HG02571 (cell line): ENCODE measurements at regions not wholly inside any gene's neighbourhood (a gene's known extent, or its start where the extent isn't known, plus 50 kb on each side); places are given as distances from the start of the nearest gene placed in this dataset.
"Not testable (repeated sequence)": the region's sequence is repeated elsewhere in the genome, so short reads cannot be mapped to it uniquely, and the experiment has no call there.

Experiments
- ATAC-seq: cut with Tn5 transposase; IDR thresholded peaks from one replicate; pipeline ENCODE4 v1.9.1; 2021; ENCODE audit warnings: mild to moderate bottlenecking, moderate library complexity; ENCODE audit not compliant: unreplicated experiment

DNA sequence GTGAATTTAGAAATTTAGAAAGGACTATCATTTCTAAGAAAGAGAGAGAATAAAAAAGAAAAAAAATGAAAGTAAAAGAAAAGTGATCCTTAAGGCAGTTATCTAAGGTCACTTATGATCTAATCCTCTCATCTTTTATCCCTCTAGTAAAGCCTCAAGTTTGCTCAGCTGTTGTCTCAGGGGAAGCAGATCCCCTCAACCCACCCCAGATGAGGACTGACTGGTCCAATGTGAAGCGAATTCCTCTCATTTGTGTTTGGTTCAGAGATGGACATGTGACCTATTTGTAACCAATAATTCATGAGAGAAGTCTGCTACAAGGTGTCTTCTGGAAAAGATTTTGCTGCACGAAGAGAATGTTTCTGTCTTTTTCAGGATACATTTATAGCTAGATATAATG lies 1591.3 kb downstream of the ADGRL3 start:
- ATAC-seq = no peak

DNA sequence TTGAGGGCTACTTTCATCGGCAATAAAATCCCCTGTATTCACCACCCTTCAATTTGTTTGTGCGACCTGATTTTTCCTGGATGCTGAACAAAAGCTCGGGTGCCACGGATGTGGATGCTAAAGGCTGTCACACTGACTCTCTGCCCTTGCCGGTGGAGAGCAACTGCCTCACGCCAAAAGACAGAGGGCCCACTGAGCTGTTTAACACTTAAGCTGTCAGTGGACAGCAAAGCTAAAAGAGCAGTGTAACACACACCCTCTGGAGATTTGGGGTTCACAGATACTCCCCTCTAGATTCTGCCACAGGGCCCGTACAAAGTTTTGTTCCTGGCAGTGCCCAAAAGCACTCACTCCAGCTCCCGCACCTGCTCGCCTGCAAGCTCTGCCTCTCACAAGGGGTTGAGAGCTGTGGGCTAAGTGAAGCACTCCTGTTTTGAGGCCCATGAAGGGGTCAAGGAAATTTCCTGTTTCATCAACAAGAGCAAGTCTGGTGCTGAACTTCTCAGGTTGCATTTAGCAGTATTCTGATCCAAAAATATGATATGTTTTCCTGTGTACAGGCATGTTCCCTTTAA lies 1571.9 kb downstream of the ADGRL3 start:
- ATAC-seq = no peak

DNA sequence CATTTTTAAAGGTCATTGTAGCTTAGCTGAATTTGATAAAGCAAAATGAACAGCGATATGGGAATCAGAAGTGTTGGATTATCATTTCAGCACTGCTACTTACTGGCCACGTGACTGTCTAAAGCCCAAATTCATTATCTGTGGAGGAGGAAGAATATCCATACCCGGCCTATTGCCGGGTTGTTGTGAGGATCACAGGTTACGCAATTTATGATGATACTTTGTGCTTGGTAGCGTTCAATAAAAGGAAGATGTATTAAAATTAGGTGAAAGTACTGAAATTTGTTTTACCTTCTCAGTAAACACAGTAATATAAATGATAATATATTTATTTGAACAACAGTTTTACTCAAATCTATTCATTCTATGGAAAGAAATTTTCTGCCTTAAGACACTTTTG lies 1540.2 kb downstream of the ADGRL3 start:
- no peak for ATAC-seq

- no peak for ATAC-seq
Measured at GRCh38 chr4:62717154-62717553, 1517.0 kb downstream of the ADGRL3 start.

- no peak for ATAC-seq
Measured at GRCh38 chr4:62711575-62711974, 1511.4 kb downstream of the ADGRL3 start.

DNA sequence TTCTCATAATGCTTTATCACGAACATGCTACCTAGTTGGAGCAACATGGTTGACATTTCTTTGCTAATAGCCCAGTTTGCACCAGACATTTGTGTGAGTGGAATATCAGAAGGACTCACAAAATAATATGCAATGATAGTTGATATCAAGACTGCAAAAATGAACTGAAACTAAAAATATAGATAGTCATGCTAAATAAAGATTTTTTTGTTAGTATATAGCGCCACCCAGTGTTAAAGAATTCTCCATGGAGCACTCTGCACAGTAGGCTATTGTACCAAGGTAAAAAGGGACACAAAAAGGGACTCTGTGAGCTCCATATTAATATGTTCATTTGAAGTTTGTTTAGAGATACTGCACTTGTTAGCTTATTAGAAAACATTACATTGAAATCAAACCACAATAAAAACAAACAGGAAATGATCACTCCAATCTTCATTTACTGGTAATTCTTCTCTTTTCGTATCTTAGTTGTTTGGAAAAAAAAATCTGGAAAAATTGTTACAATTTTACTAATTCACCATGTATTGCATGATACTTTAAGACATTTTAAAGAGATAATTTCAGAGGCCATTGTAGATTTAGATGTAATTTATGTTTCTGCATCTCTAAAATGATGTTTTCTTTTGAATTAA lies 1509.6 kb downstream of the ADGRL3 start:
- ATAC-seq = no peak

DNA sequence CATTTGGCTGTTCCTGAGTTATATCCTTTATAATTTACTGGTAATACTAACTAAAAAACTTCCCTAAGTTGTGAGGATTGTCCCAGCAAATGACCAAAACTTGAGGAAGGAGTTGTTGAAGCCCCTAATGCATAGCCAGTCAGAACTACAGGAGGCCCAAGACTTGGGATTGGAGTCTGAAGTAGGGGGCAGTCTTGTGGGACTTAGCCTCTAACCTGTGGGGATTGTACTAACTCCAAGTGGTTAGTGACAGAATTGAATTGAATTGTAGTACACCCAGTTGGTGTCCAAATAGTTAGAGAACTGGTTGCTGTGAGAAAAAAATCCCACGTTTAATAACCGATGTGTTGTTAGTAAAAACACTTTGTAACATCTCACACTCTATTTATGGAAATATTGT lies 1506.3 kb downstream of the ADGRL3 start:
- ATAC-seq = no peak

GRCh38 chr4:62683799-62684566 lies 1483.9 kb downstream of the ADGRL3 start:
- ATAC-seq = no peak

DNA sequence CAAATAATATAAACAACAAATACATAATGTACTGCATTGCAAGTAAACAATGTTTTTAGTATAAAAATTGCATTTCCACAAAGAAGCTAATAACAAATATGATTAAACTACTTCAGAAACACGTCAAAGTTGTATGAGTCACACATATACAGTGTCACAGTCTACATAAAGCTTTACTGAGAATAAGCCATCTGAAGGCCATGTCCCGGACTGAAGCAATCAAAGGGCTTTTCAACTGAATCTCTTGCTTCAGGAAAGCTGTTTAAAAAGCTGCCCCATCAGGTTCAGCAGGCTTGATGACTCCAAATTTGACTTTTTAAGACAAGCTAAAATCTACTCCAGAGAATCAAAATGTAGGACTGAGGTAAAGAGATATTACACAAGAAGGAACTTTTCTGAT lies 1476.8 kb downstream of the ADGRL3 start:
- no peak for ATAC-seq

DNA sequence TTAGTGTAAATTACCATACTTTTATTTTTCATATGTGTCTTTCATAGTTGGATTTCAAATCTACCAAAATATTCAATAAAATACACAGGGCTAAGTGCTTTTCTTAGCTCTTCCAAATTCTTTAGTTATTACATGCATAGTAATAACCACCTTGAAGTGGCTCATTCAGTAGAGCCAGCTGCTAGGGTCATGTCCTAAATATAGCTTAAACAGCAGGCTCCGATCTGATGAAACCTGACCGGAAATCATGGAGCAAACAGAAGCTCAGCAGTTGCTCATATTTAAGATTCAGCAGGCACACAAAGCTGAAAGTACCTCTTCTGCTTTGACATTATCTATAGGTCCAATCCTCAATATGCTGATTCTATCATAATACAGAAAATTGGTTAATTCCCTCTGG lies 1470.4 kb downstream of the ADGRL3 start:
- no peak for ATAC-seq

DNA sequence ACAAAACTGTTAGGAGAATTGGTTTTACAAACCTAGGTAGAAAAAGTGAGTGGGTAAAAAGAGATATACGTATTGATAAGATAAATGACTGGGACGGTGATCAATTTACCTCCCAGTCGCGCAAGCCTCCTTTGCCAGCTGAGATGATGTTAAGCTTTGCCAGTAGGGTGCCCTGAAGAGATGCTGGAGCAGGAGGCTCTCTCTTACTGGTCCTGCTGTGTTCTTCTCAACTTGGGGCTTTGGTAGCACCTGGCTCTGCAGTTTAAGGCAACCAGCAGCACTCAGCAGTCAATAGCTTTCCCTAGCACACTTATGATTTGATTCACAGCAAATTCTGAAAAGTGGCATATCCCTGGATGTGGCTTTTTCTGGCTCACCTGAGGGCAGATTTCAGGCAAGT lies 1461.7 kb downstream of the ADGRL3 start:
- ATAC-seq = no peak

- no peak for ATAC-seq
Measured at GRCh38 chr4:62656006-62656405, 1455.9 kb downstream of the ADGRL3 start.

DNA sequence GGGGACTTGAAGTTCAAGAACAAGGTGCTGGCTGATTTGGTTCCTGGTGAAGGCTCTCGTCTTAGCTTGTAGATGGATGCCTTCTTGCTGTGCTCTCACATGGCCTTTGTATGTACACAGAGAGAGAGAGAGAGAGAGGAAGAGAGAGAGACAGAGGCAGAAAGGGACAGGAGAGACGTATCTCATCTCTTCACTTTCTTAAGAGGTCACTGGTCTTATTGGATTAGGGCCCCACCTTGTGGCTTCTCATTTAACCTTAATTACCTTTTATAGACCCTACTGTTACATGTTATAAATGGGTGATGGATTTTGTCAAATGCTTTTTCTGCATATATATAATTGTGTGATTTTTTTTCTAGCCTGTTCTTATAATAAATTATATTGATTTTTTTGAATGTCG lies 1444.2 kb downstream of the ADGRL3 start:
- no peak for ATAC-seq

DNA sequence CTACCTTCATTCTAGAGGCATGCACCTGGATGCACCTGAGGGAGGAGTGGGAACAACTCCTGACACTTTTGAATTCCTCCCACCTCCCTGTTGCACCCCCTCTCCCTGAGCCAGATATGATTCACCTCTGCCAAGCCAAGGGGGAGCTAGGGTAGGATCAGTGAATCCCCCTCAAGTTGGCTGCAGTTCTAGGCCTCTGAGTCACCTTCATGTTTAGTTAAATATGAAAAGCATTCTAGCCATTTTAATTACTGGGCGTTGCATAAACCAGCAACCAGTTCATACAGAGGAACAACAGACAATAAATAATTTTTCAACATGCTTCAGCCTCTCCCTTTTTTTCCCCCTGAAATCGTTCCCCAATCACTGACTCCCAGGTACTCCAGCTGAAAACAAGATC lies 1440.2 kb downstream of the ADGRL3 start:
- no peak for ATAC-seq

DNA sequence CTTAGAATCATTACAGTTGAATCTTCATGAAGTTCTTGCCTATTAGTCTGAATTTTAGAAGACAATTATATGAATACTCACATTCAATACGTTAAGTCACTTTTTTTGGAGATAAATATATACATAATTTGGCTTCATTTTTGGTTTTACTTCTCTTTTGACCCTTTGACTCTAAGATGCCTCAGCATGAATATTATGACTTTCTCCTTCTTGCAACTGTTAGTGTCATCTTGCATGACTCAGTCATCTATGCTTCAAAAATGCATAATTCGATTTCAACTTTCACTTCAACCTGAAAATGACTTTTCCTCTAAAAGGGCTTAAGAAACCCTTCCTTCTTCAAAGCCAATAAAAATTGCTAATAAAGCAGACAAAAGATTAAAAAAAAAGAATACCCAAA lies 1427.5 kb downstream of the ADGRL3 start:
- no peak for ATAC-seq

GRCh38 chr4:62627141-62627540 lies 1427.0 kb downstream of the ADGRL3 start:
- ATAC-seq = no peak

DNA sequence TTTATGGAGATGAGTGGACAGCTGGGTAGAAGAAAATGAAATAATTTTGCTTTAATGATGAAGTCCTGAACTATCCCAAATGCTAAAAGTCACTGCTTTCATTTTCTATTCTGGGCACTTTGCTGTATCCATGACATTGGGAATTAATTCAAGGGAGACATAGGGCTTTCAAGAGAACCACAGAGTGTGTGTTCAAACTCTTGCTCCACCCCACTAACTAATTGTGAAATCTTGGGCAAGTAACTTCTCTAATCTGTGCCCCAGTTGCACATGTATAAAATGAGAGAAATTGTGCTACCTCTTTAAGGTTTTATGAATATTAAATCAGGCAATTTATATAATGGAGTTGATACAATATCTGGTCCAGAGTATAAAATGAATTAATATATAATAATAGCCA lies 1422.0 kb downstream of the ADGRL3 start:
- no peak for ATAC-seq

GRCh38 chr4:62619971-62620370 lies 1419.8 kb downstream of the ADGRL3 start:
- ATAC-seq = no peak

DNA sequence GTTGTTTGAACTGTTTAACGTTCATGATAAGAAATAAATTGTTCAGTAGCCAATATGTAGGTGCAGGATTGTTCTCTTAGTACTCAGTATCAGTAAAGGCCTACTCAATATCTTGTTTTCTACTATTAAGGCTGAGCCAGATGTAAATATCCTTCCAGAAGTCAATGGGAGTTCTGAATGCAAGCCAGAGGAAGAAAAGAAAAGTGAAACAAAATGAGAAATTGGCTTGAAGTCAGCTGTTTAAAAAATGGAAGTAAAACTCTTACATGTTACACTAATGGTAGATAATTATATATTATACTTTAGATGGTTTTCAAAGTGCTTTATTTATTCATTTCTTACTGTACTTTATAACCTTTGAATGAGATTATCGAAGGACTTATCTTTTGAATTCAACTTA lies 1417.9 kb downstream of the ADGRL3 start:
- no peak for ATAC-seq

GRCh38 chr4:62601737-62602136 lies 1401.6 kb downstream of the ADGRL3 start:
- ATAC-seq = no peak

DNA sequence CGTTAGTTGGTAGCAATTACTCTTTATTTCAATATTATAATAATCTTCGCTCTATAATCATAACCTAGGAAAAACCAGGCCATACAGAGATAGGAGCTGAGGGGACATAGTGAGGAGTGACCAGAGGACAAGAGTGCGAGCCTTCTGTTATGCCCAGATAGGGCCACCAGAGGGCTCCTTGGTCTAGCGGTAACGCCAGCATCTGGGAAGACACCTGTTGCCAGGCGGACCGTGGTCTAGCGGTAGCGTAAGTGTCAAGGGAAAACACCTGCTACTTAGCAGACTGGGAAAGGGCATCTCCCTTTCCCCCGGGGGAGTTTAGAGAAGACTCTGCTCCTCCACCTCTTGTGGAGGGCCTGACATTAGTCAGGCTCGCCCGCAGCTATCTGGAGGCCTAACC lies 1395.1 kb downstream of the ADGRL3 start:
- not testable (repeated sequence) for ATAC-seq

- no peak for ATAC-seq
Measured at GRCh38 chr4:62591756-62592155, 1391.6 kb downstream of the ADGRL3 start.
